ENCODE measurements at regions not wholly inside any gene's neighbourhood (a gene's known extent, or its start where the extent isn't known, plus 50 kb on each side); places are given as distances from the start of the nearest gene placed in this dataset.

DNA sequence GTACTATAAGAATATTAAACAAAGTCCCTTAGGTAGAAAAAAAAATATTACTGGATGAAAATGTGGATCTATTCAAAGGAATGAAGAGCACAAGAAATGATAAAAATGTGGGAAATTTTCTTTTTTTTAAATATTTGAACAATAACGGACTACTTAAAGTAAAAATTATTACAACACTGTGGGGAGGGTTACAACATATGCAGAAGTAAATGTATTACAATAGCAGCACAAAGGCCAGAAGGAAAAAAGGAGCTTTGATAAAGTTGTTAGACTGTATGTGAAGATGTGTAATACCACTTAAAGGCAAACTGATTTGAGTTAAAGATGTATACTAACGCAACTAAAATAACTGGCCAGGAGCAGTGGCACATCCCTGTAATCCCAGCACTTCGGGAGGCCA is 427.1 kb downstream of the SHQ1 start:
- Histone ChIP-seq H4K20me1 (peaks cover 39 to 94% (median 64%) of the 10 kb centered on the region in 11 experiments; a peak in 21 of 22 replicates), H3K9me3 (replicated peaks in 1 of 11) (peaks cover 35 to 90% (median 67%) of the 10 kb centered on the region in 11 experiments), H3K27ac (no peak overlapping the region), H3K4me2 (no peak overlapping the region), H3K4me3 (peak overlapping the region in 1 of 10 experiments; percentile 23; a peak in 1 of 20 replicates), H3K36me3 (peaks cover 21 to 55% (median 47%) of the 10 kb centered on the region in 11 experiments; a peak in 21 of 22 replicates), H3K4me1 (peaks cover 9 to 41% (median 20%) of the 10 kb centered on the region in 10 experiments), H3K27me3 (no peaks in the 10 kb centered on the region), H3K9ac (no peak overlapping the region)
- TF ChIP-seq Cebpa-rat (IDR thresholded peaks at IDR 0.05): no peak

DNA sequence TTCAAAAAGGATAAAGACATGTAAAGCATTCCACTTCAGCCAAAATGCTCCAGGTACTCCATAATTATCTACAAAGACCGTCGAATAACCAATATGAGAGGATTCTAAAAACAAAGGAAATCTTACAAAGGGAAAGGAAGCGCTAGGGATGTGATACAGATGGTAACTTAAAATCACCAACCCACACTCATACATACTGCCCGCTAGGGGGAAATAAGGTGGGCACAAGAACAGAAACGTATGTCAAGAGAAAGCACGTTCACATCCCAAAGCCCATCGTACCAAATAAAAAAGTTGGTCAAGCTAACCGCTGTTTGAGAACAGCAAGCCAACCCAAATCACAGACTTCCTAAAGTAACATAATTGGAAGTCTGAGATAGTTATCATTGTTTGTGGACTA is 429.4 kb downstream of the SHQ1 start:
- peaks cover 3 to 34% (median 8%) of the 10 kb centered on the region in 10 experiments; a peak in 14 of 20 replicates for H3K4me1 ChIP-seq
- no peak overlapping the region for H3K27ac ChIP-seq
- no peaks in the 10 kb centered on the region for H3K27me3 ChIP-seq
- H3K9ac ChIP-seq: no peak overlapping the region
- peaks cover 40 to 94% (median 65%) of the 10 kb centered on the region in 11 experiments; a peak in 21 of 22 replicates for H4K20me1 ChIP-seq
- H3K4me2 ChIP-seq: peak overlapping the region in 3 of 11 experiments; percentile 0 to 57 (median 39); a peak in 1 of 22 replicates
- H3K36me3 ChIP-seq: peaks cover 21 to 60% (median 48%) of the 10 kb centered on the region in 11 experiments; a peak in 21 of 22 replicates
- TF ChIP-seq Cebpa-rat (IDR thresholded peaks at IDR 0.05): no peak
- H3K4me3 ChIP-seq: no peak overlapping the region
- peaks cover 35 to 87% (median 71%) of the 10 kb centered on the region in 11 experiments for H3K9me3 ChIP-seq (replicated peaks in 1 of 11)

DNA sequence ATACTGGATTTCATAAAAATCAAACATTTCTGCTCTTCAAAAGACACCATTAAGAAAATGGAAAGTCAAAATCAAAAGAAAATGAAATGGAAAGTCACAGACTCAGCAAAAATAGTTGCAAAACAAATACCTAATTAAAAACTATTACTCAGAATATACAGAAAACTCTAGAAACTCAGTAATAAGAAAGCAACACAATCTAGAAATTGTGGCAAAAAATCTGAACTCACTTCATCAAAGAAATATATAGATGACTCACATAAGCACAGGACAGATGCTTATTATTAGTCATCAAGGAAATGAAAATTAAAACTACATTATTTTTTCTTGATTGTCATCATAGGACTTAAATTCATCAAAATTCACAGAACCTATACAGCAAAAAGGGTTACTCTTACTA is 430.0 kb downstream of the SHQ1 start:
- no peak overlapping the region for H3K27ac ChIP-seq
- peak overlapping the region in 4 of 11 experiments; percentile 0 to 57 (median 20); a peak in 5 of 22 replicates for H3K4me2 ChIP-seq
- peaks cover 46 to 94% (median 66%) of the 10 kb centered on the region in 11 experiments; a peak in 21 of 22 replicates for H4K20me1 ChIP-seq
- TF ChIP-seq Cebpa-rat (IDR thresholded peaks at IDR 0.05): no peak
- H3K4me3 ChIP-seq: no peak overlapping the region
- H3K9me3 ChIP-seq (replicated peaks in 1 of 11): peaks cover 30 to 81% (median 65%) of the 10 kb centered on the region in 11 experiments
- no peaks in the 10 kb centered on the region for H3K27me3 ChIP-seq
- peaks cover 3 to 40% (median 10%) of the 10 kb centered on the region in 10 experiments; a peak in 14 of 20 replicates for H3K4me1 ChIP-seq
- no peak overlapping the region for H3K9ac ChIP-seq
- H3K36me3 ChIP-seq: peaks cover 16 to 55% (median 43%) of the 10 kb centered on the region in 11 experiments; a peak in 21 of 22 replicates

DNA sequence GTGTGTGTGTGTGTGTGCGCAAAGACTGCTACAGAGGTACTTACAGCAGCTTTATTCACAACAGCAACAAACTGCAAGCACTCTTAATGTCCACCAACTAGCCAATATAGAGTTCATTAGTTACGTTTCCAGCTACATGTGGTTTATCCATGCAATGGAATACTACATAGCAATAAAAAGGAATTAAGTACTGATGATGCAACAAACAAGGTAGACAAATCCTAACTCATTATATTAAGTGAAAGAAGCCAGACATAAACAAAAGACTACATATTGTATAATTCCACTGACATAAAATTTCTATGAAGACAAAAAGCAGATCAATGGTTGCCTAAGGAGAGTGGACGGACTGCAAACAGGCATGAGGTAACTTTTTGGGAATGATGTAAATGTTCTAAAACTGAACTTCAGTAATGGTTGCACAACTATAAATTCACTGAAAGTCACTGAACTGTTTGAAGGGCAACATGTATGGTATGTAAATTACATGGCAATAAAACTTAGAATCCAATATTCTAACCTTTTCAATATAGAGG is 433.7 kb downstream of the SHQ1 start:
- Histone ChIP-seq H3K4me2 (no peak overlapping the region), H3K9me3 (replicated peaks in 1 of 11) (peaks cover 0 to 44% (median 28%) of the 10 kb centered on the region in 11 experiments; a peak in 18 of 22 replicates), H3K27ac (no peak overlapping the region), H3K4me3 (no peak overlapping the region), H3K27me3 (no peaks in the 10 kb centered on the region), H4K20me1 (peaks cover 75 to 100% (median 93%) of the 10 kb centered on the region in 11 experiments), H3K4me1 (peaks cover 0 to 63% (median 9%) of the 10 kb centered on the region in 10 experiments; a peak in 11 of 20 replicates), H3K9ac (no peak overlapping the region), H3K36me3 (peaks cover 0 to 36% (median 18%) of the 10 kb centered on the region in 11 experiments; a peak in 13 of 22 replicates)
- TF ChIP-seq Cebpa-rat (IDR thresholded peaks at IDR 0.05): no peak

DNA sequence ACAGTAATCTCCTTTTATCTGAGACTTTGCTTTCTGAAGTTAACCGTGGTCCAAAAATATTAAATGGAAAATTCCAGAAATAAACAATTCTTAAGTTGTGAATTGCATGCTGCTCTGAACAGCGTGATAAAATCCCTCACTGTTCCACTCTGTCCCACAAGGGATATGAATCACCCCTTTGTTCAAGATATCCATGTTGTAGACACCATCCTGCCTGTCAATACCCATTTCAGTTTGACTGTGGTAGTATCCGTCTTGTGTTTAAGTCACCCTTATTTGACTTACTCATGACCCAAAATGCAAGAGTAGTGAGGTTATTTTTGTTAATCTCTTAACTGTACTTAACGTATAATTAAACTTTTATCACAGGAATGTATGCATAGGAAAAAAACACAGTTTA is 435.0 kb downstream of the SHQ1 start:
- Histone ChIP-seq H3K9me3 (replicated peaks in 1 of 11) (peaks cover 0 to 31% (median 19%) of the 10 kb centered on the region in 11 experiments; a peak in 16 of 22 replicates), H4K20me1 (peaks cover 79 to 100% (median 95%) of the 10 kb centered on the region in 11 experiments), H3K36me3 (peaks cover 0 to 33% (median 14%) of the 10 kb centered on the region in 11 experiments; a peak in 13 of 22 replicates), H3K27me3 (no peaks in the 10 kb centered on the region), H3K4me3 (no peak overlapping the region), H3K4me1 (peaks cover 0 to 62% (median 10%) of the 10 kb centered on the region in 10 experiments; a peak in 11 of 20 replicates), H3K9ac (no peak overlapping the region), H3K4me2 (peak overlapping the region in 3 of 11 experiments; percentile 23 to 58 (median 53); a peak in 4 of 22 replicates), H3K27ac (no peak overlapping the region)
- no peak for TF ChIP-seq Cebpa-rat (IDR thresholded peaks at IDR 0.05)

DNA sequence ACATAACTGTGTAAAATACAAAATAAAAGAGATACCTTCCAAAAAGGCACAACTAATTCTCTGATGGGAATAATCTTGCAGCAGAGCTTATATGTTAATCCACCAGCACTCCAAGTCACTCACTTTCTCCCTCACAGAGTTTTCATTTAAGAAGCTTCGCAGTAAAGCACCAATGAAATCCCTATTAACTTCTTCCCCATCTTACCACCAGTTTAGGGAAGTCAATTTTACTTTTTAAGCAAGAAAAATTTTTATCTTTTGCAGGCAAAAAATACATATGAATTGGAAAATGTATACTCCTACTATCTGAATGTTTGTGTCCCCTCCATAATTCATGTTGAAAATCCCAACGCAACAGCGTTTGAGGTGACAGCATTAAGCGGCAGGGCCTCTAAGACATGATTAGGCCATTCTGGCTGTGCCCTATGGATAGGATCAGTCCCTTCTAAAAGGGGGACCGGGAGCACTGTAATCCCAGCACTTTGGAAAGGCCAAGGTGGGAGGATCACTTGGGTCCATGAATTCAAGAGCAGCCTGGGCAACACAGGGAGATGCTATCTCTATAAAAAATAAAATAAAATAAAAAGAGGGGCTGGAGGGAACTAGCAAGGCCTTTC is 435.8 kb downstream of the SHQ1 start:
- H3K36me3 ChIP-seq: peaks cover 0 to 33% (median 14%) of the 10 kb centered on the region in 11 experiments; a peak in 13 of 22 replicates
- peaks cover 0 to 54% (median 14%) of the 10 kb centered on the region in 10 experiments; a peak in 13 of 20 replicates for H3K4me1 ChIP-seq
- no peak for TF ChIP-seq Cebpa-rat (IDR thresholded peaks at IDR 0.05)

DNA sequence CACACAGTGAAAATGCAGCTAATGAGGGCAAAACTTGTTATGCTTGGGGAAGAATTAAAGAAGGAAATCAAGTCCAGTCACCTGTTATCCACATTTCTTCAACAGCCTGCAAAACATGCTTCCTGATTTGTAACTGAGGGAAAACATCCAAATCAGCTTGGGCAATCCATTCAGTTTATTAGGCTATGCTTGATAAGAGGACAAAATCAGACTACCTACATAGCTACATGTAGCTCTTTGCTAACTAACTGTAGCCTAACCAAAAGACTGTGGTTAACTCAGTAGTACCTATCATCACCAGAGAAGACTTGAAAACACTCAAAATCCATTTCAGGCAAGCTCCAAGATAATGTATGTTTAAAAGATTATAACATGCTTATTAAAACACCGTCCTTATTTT is 436.4 kb downstream of the SHQ1 start:
- Histone ChIP-seq H3K9me3 (replicated peaks in 1 of 11) (peaks cover 0 to 20% (median 12%) of the 10 kb centered on the region in 11 experiments; a peak in 14 of 22 replicates), H3K36me3 (peaks cover 0 to 32% (median 13%) of the 10 kb centered on the region in 11 experiments; a peak in 13 of 22 replicates), H3K27ac (no peak overlapping the region), H3K27me3 (no peaks in the 10 kb centered on the region), H3K4me1 (peaks cover 0 to 57% (median 17%) of the 10 kb centered on the region in 10 experiments; a peak in 13 of 20 replicates), H3K9ac (no peak overlapping the region), H3K4me2 (peak overlapping the region in 3 of 11 experiments; percentile 21 to 53 (median 23); a peak in 4 of 22 replicates), H4K20me1 (peaks cover 92 to 100% (median 100%) of the 10 kb centered on the region in 11 experiments), H3K4me3 (no peak overlapping the region)
- TF ChIP-seq Cebpa-rat (IDR thresholded peaks at IDR 0.05): no peak

More for the DNA sequence above, 435.8 kb downstream of the SHQ1 start:
- Histone ChIP-seq H4K20me1 (peaks cover 86 to 100% (median 96%) of the 10 kb centered on the region in 11 experiments), H3K4me2 (peak overlapping the region in 3 of 11 experiments; percentile 23 to 58 (median 53); a peak in 5 of 22 replicates), H3K4me3 (no peak overlapping the region), H3K9ac (no peak overlapping the region), H3K27ac (no peak overlapping the region), H3K27me3 (no peaks in the 10 kb centered on the region), H3K9me3 (replicated peaks in 1 of 11) (peaks cover 0 to 24% (median 15%) of the 10 kb centered on the region in 11 experiments; a peak in 14 of 22 replicates)

DNA sequence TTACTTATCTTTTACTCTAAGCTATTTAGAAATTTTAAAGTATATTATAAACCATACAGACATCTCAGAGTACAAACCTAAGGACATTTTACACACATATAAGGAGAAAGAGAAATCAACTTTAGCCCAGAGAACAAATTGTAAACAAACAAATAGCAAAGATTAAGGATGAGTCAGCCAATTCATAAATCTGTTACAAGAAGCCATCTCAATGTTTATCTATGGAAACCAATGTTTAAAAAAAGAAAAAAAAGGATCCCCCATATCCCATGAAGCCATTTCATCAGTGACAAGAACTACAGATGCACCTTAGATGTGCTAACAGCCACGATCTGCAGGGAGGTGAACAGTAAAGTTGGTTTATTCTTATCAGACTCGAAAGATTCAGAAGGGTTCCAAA is 437.1 kb downstream of the SHQ1 start:
- Histone ChIP-seq H3K9ac (no peak overlapping the region), H3K27ac (no peak overlapping the region), H3K27me3 (no peaks in the 10 kb centered on the region), H3K36me3 (peaks cover 0 to 24% (median 7%) of the 10 kb centered on the region in 11 experiments; a peak in 13 of 22 replicates), H3K9me3 (replicated peaks in 1 of 11) (peaks cover 0 to 13% (median 6%) of the 10 kb centered on the region in 11 experiments; a peak in 13 of 22 replicates), H3K4me3 (no peak overlapping the region), H4K20me1 (peaks cover 93 to 100% (median 100%) of the 10 kb centered on the region in 11 experiments), H3K4me1 (peaks cover 0 to 64% (median 19%) of the 10 kb centered on the region in 10 experiments; a peak in 13 of 20 replicates), H3K4me2 (peak overlapping the region in 2 of 11 experiments; percentile 21 to 53; a peak in 2 of 22 replicates)
- TF ChIP-seq Cebpa-rat (IDR thresholded peaks at IDR 0.05): no peak

Data from BLaER1 treated with 17β-estradiol and CSF1 and Interleukin-3, amounts not matched to agents 10 nM and 100 nM (cell line).